ENCODE measurements at regions not wholly inside any gene's neighbourhood (a gene's known extent, or its start where the extent isn't known, plus 50 kb on each side); places are given as distances from the start of the nearest gene placed in this dataset.

GRCh38 chr13:19123502-19123901 is 58.1 kb downstream of the TUBA3C start:
- TF ChIP-seq CTCF (conservative IDR thresholded peaks at IDR 0.05; ENCODE audit: low read length): no peak
- TF ChIP-seq EZH2phosphoT487 (IDR thresholded peaks at IDR 0.05; ENCODE audit: borderline replicate concordance, low read depth, low read length): no peak

All from OCI-LY7 (cell line).